ENCODE measurements at regions not wholly inside any gene's neighbourhood (a gene's known extent, or its start where the extent isn't known, plus 50 kb on each side); places are given as distances from the start of the nearest gene placed in this dataset.

- H3K36me3 Mint-ChIP-seq, result no peaks in the 10 kb centered on the region
- no peaks in the 10 kb centered on the region for H3K4me1 Mint-ChIP-seq (ENCODE audit: unreplicated experiment)
- no peak for TF ChIP-seq CTCF (conservative IDR thresholded peaks at IDR 0.05)
- no peaks in the 10 kb centered on the region for H3K27me3 Mint-ChIP-seq
- no peak overlapping the region for H3K27ac Mint-ChIP-seq
- H3K9me3 Mint-ChIP-seq, result no peaks in the 10 kb centered on the region
- no peak overlapping the region for H3K4me3 Mint-ChIP-seq
- no peak for DNase-seq (ENCODE audit: extremely low spot score, unreplicated experiment)
These were observed 1548.8 kb upstream of the LRRTM1 start for GRCh38 chr2:81853341-81853740.

- no peak for DNase-seq (ENCODE audit: extremely low spot score, unreplicated experiment)
- Mint-ChIP-seq H3K27ac (no peak overlapping the region), H3K9me3 (no peaks in the 10 kb centered on the region)
These were observed 1548.1 kb upstream of the LRRTM1 start for GRCh38 chr2:81852651-81853050.

GRCh38 chr2:81839780-81840179, 1535.2 kb upstream of the LRRTM1 start:
- DNase-seq (ENCODE audit: extremely low spot score, unreplicated experiment), result no peak
- Mint-ChIP-seq H3K4me3 (no peak overlapping the region), H3K27me3 (no peaks in the 10 kb centered on the region), H3K4me1 (ENCODE audit: unreplicated experiment) (no peaks in the 10 kb centered on the region), H3K9me3 (no peaks in the 10 kb centered on the region), H3K27ac (no peak overlapping the region), H3K36me3 (no peaks in the 10 kb centered on the region)
- no peak for TF ChIP-seq CTCF (conservative IDR thresholded peaks at IDR 0.05)

More at GRCh38 chr2:81852651-81853050, 1548.1 kb upstream of the LRRTM1 start:
- TF ChIP-seq CTCF (conservative IDR thresholded peaks at IDR 0.05), result no peak
- Mint-ChIP-seq H3K4me1 (ENCODE audit: unreplicated experiment) (no peaks in the 10 kb centered on the region), H3K4me3 (no peak overlapping the region), H3K27me3 (no peaks in the 10 kb centered on the region), H3K36me3 (no peaks in the 10 kb centered on the region)

GRCh38 chr2:81835321-81836000, 1530.9 kb upstream of the LRRTM1 start:
- TF ChIP-seq CTCF (conservative IDR thresholded peaks at IDR 0.05), result no peak

GRCh38 chr2:81786811-81787210, 1482.3 kb upstream of the LRRTM1 start:
- Mint-ChIP-seq H3K27me3 (no peaks in the 10 kb centered on the region), H3K4me3 (no peak overlapping the region), H3K4me1 (ENCODE audit: unreplicated experiment) (no peaks in the 10 kb centered on the region), H3K27ac (no peak overlapping the region), H3K9me3 (no peaks in the 10 kb centered on the region), H3K36me3 (no peaks in the 10 kb centered on the region)
- no peak for TF ChIP-seq CTCF (conservative IDR thresholded peaks at IDR 0.05)
- no peak for DNase-seq (ENCODE audit: extremely low spot score, unreplicated experiment)

More at GRCh38 chr2:81835321-81836000, 1530.9 kb upstream of the LRRTM1 start:
- H3K9me3 Mint-ChIP-seq, result no peaks in the 10 kb centered on the region
- no peaks in the 10 kb centered on the region for H3K36me3 Mint-ChIP-seq
- H3K4me3 Mint-ChIP-seq, result no peak overlapping the region
- H3K27me3 Mint-ChIP-seq, result no peaks in the 10 kb centered on the region
- no peak overlapping the region for H3K27ac Mint-ChIP-seq
- no peaks in the 10 kb centered on the region for H3K4me1 Mint-ChIP-seq (ENCODE audit: unreplicated experiment)
- DNase-seq (ENCODE audit: extremely low spot score, unreplicated experiment), result no peak
